Osteoblast (primary cell): ENCODE measurements at regions not wholly inside any gene's neighbourhood (a gene's known extent, or its start where the extent isn't known, plus 50 kb on each side); places are given as distances from the start of the nearest gene placed in this dataset. TPM values are rescaled to one million over a fixed set of nuclear protein-coding genes. Genes with fewer than 3 reads are reported as not detected.

ENCODE experiments used
- DNase-seq: peaks from one replicate; pipeline ENCODE4 v3.0.0; 2011; ENCODE audit warnings: low spot score, mixed read lengths; ENCODE audit not compliant: insufficient read length; ENCODE audit errors: missing footprints
- H2AFZ ChIP-seq: 2 replicates; pipeline ENCODE4 v1.6.0; 2011; ENCODE audit warnings: mild to moderate bottlenecking, low read length
- H3K27ac ChIP-seq: 2 replicates; pipeline ENCODE4 v1.5.1; 2011; ENCODE audit warnings: mild to moderate bottlenecking, low read depth, low read length, moderate library complexity
- H3K27me3 ChIP-seq: 2 replicates; pipeline ENCODE4 v1.6.0; 2012; ENCODE audit warnings: mild to moderate bottlenecking, control low read depth, inconsistent platforms, low read length, moderate library complexity; ENCODE audit not compliant: insufficient read depth
- H3K36me3 ChIP-seq: 2 replicates; pipeline ENCODE4 v1.5.1; 2011; ENCODE audit warnings: mild to moderate bottlenecking, low read length, control low read depth, moderate library complexity; ENCODE audit not compliant: insufficient read depth
- H3K4me1 ChIP-seq: 2 replicates; pipeline ENCODE4 v1.5.1; 2011; ENCODE audit warnings: mild to moderate bottlenecking, low read length, control low read depth, moderate library complexity; ENCODE audit not compliant: insufficient read depth
- H3K4me2 ChIP-seq: 2 replicates; pipeline ENCODE4 v1.6.0; 2011; ENCODE audit warnings: mild to moderate bottlenecking, low read length; ENCODE audit not compliant: insufficient read depth
- H3K4me3 ChIP-seq: fragments of 200-600 bp; sonication (generic); 3 replicates; pipeline ENCODE4 v1.5.1; 2012; ENCODE audit warnings: mild to moderate bottlenecking, low read length, inconsistent platforms; ENCODE audit not compliant: insufficient read depth
- H3K79me2 ChIP-seq: 2 replicates; pipeline ENCODE4 v1.6.0; 2012; ENCODE audit warnings: mild to moderate bottlenecking, low read length, control low read depth, inconsistent platforms; ENCODE audit not compliant: insufficient read depth
- H3K9me3 ChIP-seq: 2 replicates; pipeline ENCODE4 v1.5.1; 2011; ENCODE audit warnings: low read depth, low read length, control low read depth
- H4K20me1 ChIP-seq: 2 replicates; pipeline ENCODE4 v1.6.0; 2012; ENCODE audit warnings: mild to moderate bottlenecking, low read length, control low read depth; ENCODE audit not compliant: insufficient read depth
- CTCF ChIP-seq: IDR thresholded peaks from 2 replicates; pipeline ENCODE4 v1.5.1; 2011; ENCODE audit warnings: mild to moderate bottlenecking, low read depth, low read length, moderate library complexity; ENCODE audit errors: extremely low read depth
- small RNA-seq: library from RNA; depleted of rRNA; stranded (forward); fragments of <200 nt; gene quantifications from one replicate; pipeline ENCODE3, GENCODE V24; 2012

GRCh38 chr11:19291064-19291463, 50.3 kb upstream of the E2F8 start:
- no peaks in the 10 kb centered on the region for H4K20me1 ChIP-seq
- no peak overlapping the region for H2AFZ ChIP-seq
- H3K4me1 ChIP-seq: no peaks in the 10 kb centered on the region
- no peak for DNase-seq
- no peak overlapping the region for H3K27ac ChIP-seq
- H3K36me3 ChIP-seq: no peaks in the 10 kb centered on the region
- no peaks in the 10 kb centered on the region for H3K9me3 ChIP-seq
- H3K79me2 ChIP-seq: no peaks in the 10 kb centered on the region
- H3K4me3 ChIP-seq: no peak overlapping the region
- no peak for TF ChIP-seq CTCF
- H3K4me2 ChIP-seq: no peak overlapping the region
- H3K27me3 ChIP-seq: peaks cover 24% of the 10 kb centered on the region

Small RNA genes lying in the stretch of these regions (small RNA-seq; reads per million reads assigned to genes)
- gene MIR4486: not detected
- gene RF00408: not detected
- not detected for gene RNA5SP335
